Liver (tissue), 7 donors: ENCODE measurements at regions not wholly inside any gene's neighbourhood (a gene's known extent, or its start where the extent isn't known, plus 50 kb on each side); places are given as distances from the start of the nearest gene placed in this dataset.

ENCODE experiments used
- DNase-seq: peaks from one replicate; pipeline ENCODE4 v3.0.0-alpha.2; 2017; ENCODE audit warnings: low spot score
- H3K27ac ChIP-seq, 2 donors: one replicate each; pipeline ENCODE4 v1.7.0; 2013; ENCODE audit warnings: inconsistent platforms in 2 of 2, low read length in 2 of 2, control low read depth in 1 of 2, low read depth in 1 of 2, mild to moderate bottlenecking in 1 of 2
- H3K27me3 ChIP-seq, 4 donors: one replicate each; pipeline versions ENCODE4 v1.6.1 to v1.7.0; 2013; ENCODE audit warnings: low read length in 3 of 4, inconsistent platforms in 1 of 4, mild to moderate bottlenecking in 1 of 4, moderate library complexity in 1 of 4; ENCODE audit not compliant: control insufficient read depth in 4 of 4, insufficient read depth in 4 of 4
- H3K36me3 ChIP-seq, 4 donors: one replicate each; pipeline versions ENCODE4 v1.6.1 to v1.7.0; 2013; ENCODE audit warnings: low read length in 3 of 4, mild to moderate bottlenecking in 3 of 4, low read depth in 1 of 4, moderate library complexity in 1 of 4; ENCODE audit not compliant: control insufficient read depth in 4 of 4, insufficient read depth in 3 of 4
- H3K4me1 ChIP-seq, 4 donors: one replicate each; pipeline versions ENCODE4 v1.6.1 to v1.7.0; 2013; ENCODE audit warnings: low read length in 3 of 4, mild to moderate bottlenecking in 3 of 4, moderate library complexity in 1 of 4; ENCODE audit not compliant: control insufficient read depth in 4 of 4, insufficient read depth in 4 of 4
- H3K4me3 ChIP-seq, 3 donors: one replicate each; pipeline versions ENCODE4 v1.6.1 to v1.7.0; 2013; ENCODE audit warnings: low read length in 3 of 3, control low read depth in 1 of 3, low read depth in 1 of 3, mild to moderate bottlenecking in 1 of 3
- H3K9ac ChIP-seq, 2 donors: one replicate each; pipeline ENCODE4 v1.7.0; 2013; ENCODE audit warnings: low read length in 2 of 2, mild to moderate bottlenecking in 2 of 2, moderate library complexity in 2 of 2, control low read depth in 1 of 2, low read depth in 1 of 2
- H3K9me3 ChIP-seq, 4 donors: one replicate each; pipeline versions ENCODE4 v1.6.1 to v1.7.0; 2013; ENCODE audit warnings: low read length in 3 of 4; ENCODE audit not compliant: control insufficient read depth in 4 of 4
- ATF3 ChIP-seq: IDR thresholded peaks from 2 replicates; pipeline ENCODE4 v1.6.1; 2016; ENCODE audit warnings: antibody characterized with exemption
- FOXA2 ChIP-seq: IDR thresholded peaks from 2 replicates; pipeline ENCODE4 v1.6.1; 2016; ENCODE audit warnings: antibody characterized with exemption
- GABPA ChIP-seq, 2 donors: IDR thresholded peaks in 1 of 2; conservative IDR thresholded peaks in 1 of 2; 2 replicates each; pipeline ENCODE4 v1.6.1; 2016; ENCODE audit warnings: antibody characterized with exemption in 2 of 2, mild to moderate bottlenecking in 1 of 2, moderate library complexity in 1 of 2
- HNF4A ChIP-seq, 2 donors: conservative IDR thresholded peaks; 2 replicates each; pipeline ENCODE4 v1.6.1; 2016; ENCODE audit warnings: antibody characterized with exemption in 2 of 2, mild to moderate bottlenecking in 2 of 2
- HNF4G ChIP-seq: IDR thresholded peaks from 2 replicates; pipeline ENCODE4 v1.6.1; 2016; ENCODE audit warnings: antibody characterized with exemption
- JUND ChIP-seq, 2 donors: IDR thresholded peaks; 2 replicates each; pipeline ENCODE4 v1.6.1; 2016; ENCODE audit warnings: antibody characterized with exemption in 2 of 2
- MAX ChIP-seq: IDR thresholded peaks from 2 replicates; pipeline ENCODE4 v1.6.1; 2016; ENCODE audit warnings: antibody characterized with exemption
- NR2F2 ChIP-seq: IDR thresholded peaks from 2 replicates; pipeline ENCODE4 v1.6.1; 2016; ENCODE audit warnings: antibody characterized with exemption
- RAD21 ChIP-seq, 2 donors: IDR thresholded peaks; 2 replicates each; pipeline ENCODE4 v1.6.1; 2016; ENCODE audit warnings: antibody characterized with exemption in 2 of 2, mild to moderate bottlenecking in 2 of 2
- REST ChIP-seq: IDR thresholded peaks from 2 replicates; pipeline ENCODE4 v1.6.1; 2016; ENCODE audit warnings: antibody characterized with exemption, mild to moderate bottlenecking
- RXRA ChIP-seq, 2 donors: IDR thresholded peaks; 2 replicates each; pipeline ENCODE4 v1.6.1; 2017 to 2018; ENCODE audit warnings: antibody characterized with exemption in 2 of 2, mild to moderate bottlenecking in 1 of 2
- SP1 ChIP-seq: IDR thresholded peaks from 2 replicates; pipeline ENCODE4 v1.6.1; 2018; ENCODE audit warnings: antibody characterized with exemption, mild to moderate bottlenecking
- TAF1 ChIP-seq: conservative IDR thresholded peaks from 2 replicates; pipeline ENCODE4 v1.6.1; 2016; ENCODE audit warnings: antibody characterized with exemption, mild to moderate bottlenecking
- WGBS: extraction: QIAGEN DNeasy Blood & Tissue Kit; methylation state at CpG from one replicate; pipeline ENCODE4 v1.1.7; 2013; 5-methylcytosine and 5-hydroxymethylcytosine counted together
- TF ChIP-seq, protein P1 (sequence below): IDR thresholded peaks from 2 replicates; pipeline ENCODE4 v1.6.1; 2016; ENCODE audit warnings: antibody characterized with exemption
- donor health status: healthy.
- donor health status: healthy.
- donor health status: healthy.
- donor health status: healthy.

GRCh38 chr13:19057588-19058340 is 123.9 kb downstream of the TUBA3C start:
- Histone ChIP-seq H3K9ac (no peak overlapping the region), H3K4me3 (no peak overlapping the region), H3K4me1 (no peaks in the 10 kb centered on the region), H3K36me3 (no peaks in the 10 kb centered on the region), H3K27me3 (no peaks in the 10 kb centered on the region), H3K27ac (no peak overlapping the region), H3K9me3 (no peaks in the 10 kb centered on the region)
- TF ChIP-seq NR2F2: no peak
- TF ChIP-seq MAX: no peak
- TF ChIP-seq GABPA (IDR thresholded peaks at IDR 0.05 in 1 of 2, conservative IDR thresholded peaks at IDR 0.05 in 1 of 2): no peak
- no peak for TF ChIP-seq SP1
- TF ChIP-seq REST: no peak
- no peak for TF ChIP-seq HNF4A (conservative IDR thresholded peaks at IDR 0.05)
- no peak for DNase-seq
- WGBS: 86% methylated on average over 10 of the region's 10 CpGs

DNA sequence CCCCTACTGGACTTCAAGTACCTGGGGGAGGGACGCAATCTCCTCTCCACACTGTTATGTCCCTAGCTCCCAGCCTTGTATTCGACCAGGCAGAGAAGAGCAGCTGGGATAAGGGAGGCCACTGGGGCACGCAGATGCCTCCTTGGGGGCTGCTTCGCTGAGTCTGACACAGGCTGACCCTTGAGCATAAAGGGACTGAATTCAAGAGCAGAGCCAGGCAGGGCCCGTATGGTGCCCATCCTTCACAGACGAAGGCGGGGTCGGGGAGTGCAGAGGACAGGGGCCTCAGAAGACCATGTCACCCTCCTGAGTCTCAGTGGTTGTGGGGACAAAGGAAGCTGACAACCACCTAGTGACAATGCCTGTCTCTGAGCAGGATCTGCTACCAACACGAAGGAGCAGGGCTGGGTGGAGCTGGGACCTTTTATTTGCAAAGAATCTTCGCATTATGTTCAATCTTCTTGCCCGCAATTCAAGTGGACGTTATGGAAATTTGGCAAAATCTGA is 124.6 kb downstream of the TUBA3C start:
- H3K9me3 ChIP-seq: no peaks in the 10 kb centered on the region
- no peak for TF ChIP-seq GABPA (IDR thresholded peaks at IDR 0.05 in 1 of 2, conservative IDR thresholded peaks at IDR 0.05 in 1 of 2)
- no peak for TF ChIP-seq ATF3
- TF ChIP-seq, protein P1, sequence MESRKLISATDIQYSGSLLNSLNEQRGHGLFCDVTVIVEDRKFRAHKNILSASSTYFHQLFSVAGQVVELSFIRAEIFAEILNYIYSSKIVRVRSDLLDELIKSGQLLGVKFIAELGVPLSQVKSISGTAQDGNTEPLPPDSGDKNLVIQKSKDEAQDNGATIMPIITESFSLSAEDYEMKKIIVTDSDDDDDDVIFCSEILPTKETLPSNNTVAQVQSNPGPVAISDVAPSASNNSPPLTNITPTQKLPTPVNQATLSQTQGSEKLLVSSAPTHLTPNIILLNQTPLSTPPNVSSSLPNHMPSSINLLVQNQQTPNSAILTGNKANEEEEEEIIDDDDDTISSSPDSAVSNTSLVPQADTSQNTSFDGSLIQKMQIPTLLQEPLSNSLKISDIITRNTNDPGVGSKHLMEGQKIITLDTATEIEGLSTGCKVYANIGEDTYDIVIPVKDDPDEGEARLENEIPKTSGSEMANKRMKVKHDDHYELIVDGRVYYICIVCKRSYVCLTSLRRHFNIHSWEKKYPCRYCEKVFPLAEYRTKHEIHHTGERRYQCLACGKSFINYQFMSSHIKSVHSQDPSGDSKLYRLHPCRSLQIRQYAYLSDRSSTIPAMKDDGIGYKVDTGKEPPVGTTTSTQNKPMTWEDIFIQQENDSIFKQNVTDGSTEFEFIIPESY: no peak
- TF ChIP-seq SP1: no peak
- no peak for TF ChIP-seq RXRA (IDR thresholded peaks at IDR 0.05)
- no peak for TF ChIP-seq JUND (IDR thresholded peaks at IDR 0.05)
- TF ChIP-seq MAX: no peak
- no peak for TF ChIP-seq HNF4A (conservative IDR thresholded peaks at IDR 0.05)
- TF ChIP-seq RAD21 (IDR thresholded peaks at IDR 0.05): no peak
- no peak for TF ChIP-seq TAF1
- no peak for TF ChIP-seq HNF4G
- TF ChIP-seq FOXA2: no peak
- TF ChIP-seq REST: no peak

More for the DNA sequence above, 124.6 kb downstream of the TUBA3C start:
- Histone ChIP-seq H3K27me3 (no peaks in the 10 kb centered on the region), H3K9ac (no peak overlapping the region), H3K27ac (no peak overlapping the region), H3K36me3 (no peaks in the 10 kb centered on the region), H3K4me3 (no peak overlapping the region), H3K4me1 (no peaks in the 10 kb centered on the region)
- 80% methylated on average over 12 of the region's 12 CpGs for WGBS
- no peak for DNase-seq
